ENCODE measurements at regions not wholly inside any gene's neighbourhood (a gene's known extent, or its start where the extent isn't known, plus 50 kb on each side); places are given as distances from the start of the nearest gene placed in this dataset.

GRCh38 chr2:58970365-58970764, 729.2 kb upstream of the FANCL start:
- no peak for TF ChIP-seq SIN3A (IDR thresholded peaks at IDR 0.05; ENCODE audit: borderline replicate concordance, insufficient read depth, low read depth, low read length)
- TF ChIP-seq TCF7L2 (IDR thresholded peaks at IDR 0.05; ENCODE audit: low read depth, low read length) = no peak
- no peak for TF ChIP-seq REST (IDR thresholded peaks at IDR 0.05; ENCODE audit: insufficient read depth in 1 of 2, low read depth in 2 of 2, low read length in 1 of 2)
- no peak for TF ChIP-seq POLR2AphosphoS5 (IDR thresholded peaks at IDR 0.05; ENCODE audit: low read depth, low read length)
- TF ChIP-seq CTCF (IDR thresholded peaks at IDR 0.05) = no peak
- ChIA-PET POLR2A (no interaction called here), CTCF (no interaction called here)
- DNase-seq (ENCODE audit: low read depth, low spot score) (no peak), ATAC-seq (no peak)
- H3K27ac ChIP-seq (ENCODE audit: low read length) = no peak overlapping the region
- in situ Hi-C loops (cut with HindIII; ENCODE audit: low pct_unique_long_range_greater_than_20kb, low sequenced_read_pairs) = no loop called here
- H3K4me1 ChIP-seq (ENCODE audit: control insufficient read depth, insufficient read depth, low read length) = no peaks in the 10 kb centered on the region
- no TSS peak for BruUV-seq (replicated peaks)
- H3K9me3 ChIP-seq (ENCODE audit: control insufficient read depth, insufficient read depth, low read depth, low read length) = no peaks in the 10 kb centered on the region
- no peak overlapping the region for H3K4me3 ChIP-seq (ENCODE audit: low read depth in 2 of 2, low read length in 2 of 2)
- intact Hi-C loops (cut with micrococcal nuclease; ENCODE audit: unreplicated experiment) = no loop called here
- H3K27me3 ChIP-seq (ENCODE audit: control insufficient read depth, insufficient read depth, low read length) = no peaks in the 10 kb centered on the region
- H3K36me3 ChIP-seq (ENCODE audit: control insufficient read depth, insufficient read depth, low read length) = no peaks in the 10 kb centered on the region

GRCh38 chr2:58968885-58969284, 727.8 kb upstream of the FANCL start:
- in situ Hi-C loops (cut with HindIII; ENCODE audit: low pct_unique_long_range_greater_than_20kb, low sequenced_read_pairs) (no loop called here), intact Hi-C loops (cut with micrococcal nuclease; ENCODE audit: unreplicated experiment) (no loop called here)
- CTCF ChIA-PET = no interaction called here
- H3K4me3 ChIP-seq (ENCODE audit: low read depth in 2 of 2, low read length in 2 of 2) = no peak overlapping the region
- POLR2A ChIA-PET = interaction anchor here (0.7 kb wide), 1 partner anchor 9 kb away, joined by 3 read pairs; no protein-coding TSS in a partner anchor
- BruUV-seq (replicated peaks) = no TSS peak
- no peaks in the 10 kb centered on the region for H3K36me3 ChIP-seq (ENCODE audit: control insufficient read depth, insufficient read depth, low read length)
- DNase-seq (ENCODE audit: low read depth, low spot score) (no peak), ATAC-seq (no peak)
- no peak overlapping the region for H3K27ac ChIP-seq (ENCODE audit: low read length)
- no peaks in the 10 kb centered on the region for H3K9me3 ChIP-seq (ENCODE audit: control insufficient read depth, insufficient read depth, low read depth, low read length)
- H3K27me3 ChIP-seq (ENCODE audit: control insufficient read depth, insufficient read depth, low read length) = no peaks in the 10 kb centered on the region
- no peak for TF ChIP-seq SIN3A (IDR thresholded peaks at IDR 0.05; ENCODE audit: borderline replicate concordance, insufficient read depth, low read depth, low read length)
- no peak for TF ChIP-seq REST (IDR thresholded peaks at IDR 0.05; ENCODE audit: insufficient read depth in 1 of 2, low read depth in 2 of 2, low read length in 1 of 2)
- no peak for TF ChIP-seq CTCF (IDR thresholded peaks at IDR 0.05)
- no peak for TF ChIP-seq TCF7L2 (IDR thresholded peaks at IDR 0.05; ENCODE audit: low read depth, low read length)
- TF ChIP-seq POLR2AphosphoS5 (IDR thresholded peaks at IDR 0.05; ENCODE audit: low read depth, low read length) = no peak
- H3K4me1 ChIP-seq (ENCODE audit: control insufficient read depth, insufficient read depth, low read length) = no peaks in the 10 kb centered on the region
